Stimulated activated CD8-positive, alpha-beta memory T cell treated with anti-CD3 and anti-CD28 coated beads, Interleukin-15, amount 100 ng/mL, for 48 hours (primary cell): ENCODE measurements at regions not wholly inside any gene's neighbourhood (a gene's known extent, or its start where the extent isn't known, plus 50 kb on each side); places are given as distances from the start of the nearest gene placed in this dataset.

Source experiments
- DNase-seq, 2 donors: peaks; one replicate each; pipeline ENCODE4 v3.0.0-alpha.2; 2020; ENCODE audit warnings: low read depth in 2 of 2

DNA sequence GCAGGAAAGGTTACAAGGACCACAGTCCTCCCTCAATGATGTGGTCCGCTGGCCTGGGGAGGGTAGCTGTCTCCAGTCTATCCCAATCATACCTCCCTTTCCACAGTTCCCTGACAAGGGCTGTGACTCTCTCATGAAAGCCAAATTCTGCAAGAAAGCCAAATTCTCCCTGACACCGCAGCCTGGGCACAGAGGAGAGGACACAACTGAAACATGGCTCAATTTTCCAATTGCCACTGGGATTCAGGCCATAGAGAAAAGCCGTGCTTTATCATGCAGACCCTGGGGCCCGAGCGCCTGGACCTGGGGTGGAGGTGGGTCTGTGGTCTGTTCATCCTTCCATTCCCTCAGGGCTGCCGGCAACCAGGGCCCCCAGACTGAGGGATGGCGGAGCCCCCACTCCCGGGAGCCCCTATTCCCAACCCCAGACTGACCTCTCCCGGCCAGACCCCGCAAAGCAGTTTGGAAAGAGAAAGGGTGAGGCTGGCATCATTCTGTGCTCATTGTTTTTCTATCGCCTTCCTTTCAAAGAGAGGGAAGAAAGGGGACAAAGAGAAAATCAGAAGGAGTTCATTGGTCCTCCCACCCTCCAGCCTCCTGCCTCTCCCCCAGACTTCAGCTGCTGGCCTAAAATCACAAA is 239.5 kb downstream of the BUD13 start:
- no peak for DNase-seq

DNA sequence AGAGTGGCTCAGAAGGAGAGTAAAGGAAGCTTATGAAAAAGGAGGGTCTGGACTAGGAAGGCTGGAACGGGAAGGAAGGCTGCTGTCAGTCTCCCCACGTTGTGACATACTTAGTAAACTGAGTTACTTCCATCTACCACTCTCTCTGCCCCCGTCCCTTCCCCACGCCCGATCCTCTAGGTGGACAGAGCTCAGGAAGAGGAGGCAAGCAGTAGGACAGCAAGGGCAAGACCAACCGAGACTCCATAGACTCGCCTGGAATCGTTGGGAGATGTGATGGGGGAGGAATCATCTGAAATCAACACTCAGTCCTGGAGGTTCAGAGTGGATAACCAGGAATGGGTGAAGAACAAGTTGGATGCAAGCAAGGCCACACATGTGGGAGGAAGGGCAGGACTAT is 240.7 kb downstream of the BUD13 start:
- no peak for DNase-seq

DNA sequence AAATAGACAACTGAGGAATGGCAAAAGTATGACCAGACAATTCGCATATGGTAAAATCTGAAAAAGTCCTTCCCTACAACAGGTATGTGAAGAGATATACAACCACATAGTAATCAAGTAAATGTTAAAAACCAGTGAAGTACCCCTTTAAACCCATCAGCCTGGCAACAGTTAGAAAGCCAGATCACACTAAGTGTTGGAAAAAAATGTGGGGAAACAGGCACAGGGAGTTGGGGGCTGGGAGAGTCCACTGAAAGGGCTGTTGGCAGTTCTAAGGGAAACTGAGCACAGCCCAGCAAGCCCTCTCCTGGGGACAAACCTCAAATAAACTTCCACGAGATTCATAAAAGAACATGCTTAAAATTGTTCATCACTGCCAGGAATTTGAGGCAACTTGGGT is 242.1 kb downstream of the BUD13 start:
- no peak for DNase-seq

DNA sequence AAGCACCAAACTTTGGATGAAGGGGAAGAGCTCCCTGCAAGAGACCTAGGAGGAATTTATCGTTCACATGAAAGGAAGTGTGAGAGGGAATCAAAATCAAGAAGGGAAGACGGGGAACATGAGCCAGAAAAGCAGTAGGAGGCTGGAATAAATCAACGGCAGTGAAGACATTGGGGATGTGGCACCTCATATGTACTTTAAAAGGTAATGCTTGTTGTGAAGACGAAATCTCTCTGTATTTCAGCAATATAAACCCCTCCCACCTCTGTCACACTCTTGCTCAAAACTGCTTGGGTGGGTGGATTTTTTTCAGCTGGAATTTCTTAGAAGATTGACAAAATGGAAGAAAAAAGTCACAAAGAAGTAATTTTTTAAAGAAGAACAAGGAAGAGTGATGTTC is 243.5 kb downstream of the BUD13 start:
- DNase-seq, result no peak

DNA sequence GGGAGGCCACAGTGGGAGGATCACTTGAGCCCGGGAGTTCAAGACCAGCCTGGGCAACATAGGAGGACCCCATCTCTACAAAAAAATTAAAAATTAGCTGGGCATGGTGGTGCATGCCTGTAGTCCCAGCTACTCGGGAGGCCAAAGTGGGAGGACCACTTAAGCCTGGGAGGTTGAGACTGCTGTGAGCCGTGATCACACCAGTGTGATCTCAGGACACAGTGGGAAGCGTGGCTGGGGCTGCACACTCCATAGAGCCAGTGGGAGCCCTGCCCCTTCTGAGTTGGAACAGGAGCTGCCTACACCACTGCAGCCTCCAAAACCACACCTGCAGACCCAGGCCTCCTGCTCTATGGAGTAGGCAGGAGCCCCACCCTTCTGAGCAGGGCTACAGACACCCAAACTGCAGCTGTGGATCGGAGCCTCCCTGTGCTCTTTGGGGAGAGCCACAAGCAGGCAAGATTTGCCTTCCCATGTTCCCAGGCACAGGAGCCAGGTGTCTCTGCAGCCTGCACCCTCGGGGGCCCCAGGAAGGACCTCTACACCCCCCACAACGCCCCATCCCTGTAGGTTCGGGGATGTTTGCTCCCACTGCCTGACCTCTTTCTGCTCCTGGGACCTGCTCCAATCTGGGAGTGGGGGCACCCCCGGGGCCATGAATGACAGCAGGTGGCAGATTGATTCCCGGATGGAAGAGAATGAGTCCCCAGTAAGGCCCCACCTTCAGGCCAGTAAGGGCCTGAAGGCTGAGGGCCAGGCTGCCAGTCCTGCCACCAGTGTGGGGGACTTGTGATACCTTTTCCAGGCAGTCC is 245.4 kb downstream of the BUD13 start:
- no peak for DNase-seq

DNA sequence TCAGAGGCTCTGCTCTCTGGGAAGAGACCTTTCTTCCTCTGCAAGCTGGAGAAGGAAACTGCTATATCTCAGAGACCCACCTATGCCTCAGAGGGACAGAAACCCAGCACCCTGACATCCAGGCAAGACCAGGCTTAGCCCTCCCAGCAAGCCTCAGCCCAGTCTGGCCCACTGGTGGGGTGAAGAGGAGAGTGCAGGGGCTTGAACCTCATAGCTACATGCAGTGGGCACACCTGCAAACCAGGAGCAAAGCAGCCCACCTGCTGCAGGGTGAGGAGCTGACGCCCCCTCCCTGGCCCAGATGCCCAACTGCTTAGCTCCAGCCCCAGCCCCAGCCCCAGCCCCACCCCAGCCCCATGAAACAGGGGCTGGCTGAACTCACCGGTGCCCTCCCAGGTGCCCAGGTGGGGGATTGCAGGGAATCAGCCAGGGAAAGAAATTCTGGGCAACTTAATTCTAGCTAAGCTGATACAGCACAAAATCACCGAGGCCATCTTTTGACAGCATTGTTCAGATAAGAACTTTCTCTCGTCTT is 246.8 kb downstream of the BUD13 start:
- DNase-seq, result no peak

DNA sequence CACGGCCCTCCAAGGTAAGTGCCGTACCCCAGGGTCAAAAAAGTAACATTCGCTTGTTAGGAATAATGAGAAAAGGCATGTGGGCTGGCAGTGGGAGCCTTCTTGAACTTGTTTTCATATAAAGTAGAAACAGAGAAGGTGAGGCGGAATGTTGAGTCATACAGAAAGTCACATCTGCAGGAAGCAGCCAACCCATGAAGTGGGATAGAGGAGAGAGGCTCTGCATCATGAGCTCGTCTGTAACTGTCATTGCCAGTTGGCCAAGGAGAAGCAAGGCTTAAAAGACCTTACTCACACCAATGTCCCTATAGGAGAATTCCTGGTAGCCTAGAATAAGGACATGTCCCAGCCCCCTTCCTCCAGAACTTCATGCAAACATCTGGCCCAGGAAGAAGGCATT is 253.3 kb downstream of the BUD13 start:
- DNase-seq, result no peak

DNA sequence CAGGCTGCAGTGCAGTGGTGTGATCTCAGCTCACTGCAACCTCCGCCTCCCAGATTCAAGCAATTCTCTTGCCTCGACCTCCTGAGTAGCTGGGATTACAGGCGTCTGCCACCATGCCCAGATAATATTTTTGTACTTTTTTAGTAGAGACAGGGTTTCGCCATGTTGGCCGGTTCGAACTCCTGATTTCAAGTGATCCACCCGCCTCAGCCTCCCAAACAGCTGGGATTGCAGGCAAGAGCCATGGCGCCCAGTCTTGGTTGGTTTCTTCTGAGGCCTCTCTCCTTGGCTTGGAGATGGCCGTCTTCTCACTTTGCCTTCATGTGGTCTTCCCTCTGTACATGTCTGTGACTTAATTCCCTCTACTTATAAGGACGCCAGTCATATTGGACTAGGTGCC is 254.6 kb downstream of the BUD13 start:
- no peak for DNase-seq

DNA sequence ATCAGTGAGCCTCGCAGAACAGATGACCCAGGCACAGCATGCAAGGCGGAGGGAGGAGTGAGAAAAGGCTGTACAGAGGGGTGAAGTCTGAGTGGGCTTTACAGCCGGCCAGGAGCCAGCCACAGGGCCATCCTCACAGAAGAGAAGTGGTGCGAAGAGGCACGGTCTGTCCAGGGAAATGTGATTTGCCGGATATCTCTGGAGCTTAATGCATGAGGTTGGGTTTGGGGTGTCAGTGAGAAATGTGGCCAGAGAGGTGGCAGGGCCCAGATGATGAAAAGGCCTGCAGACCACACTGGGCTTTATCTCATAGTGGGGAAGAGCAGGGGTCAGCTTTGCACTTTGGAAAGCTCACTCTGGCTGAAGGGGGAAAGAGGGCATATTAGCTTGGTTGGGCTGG is 255.2 kb downstream of the BUD13 start:
- no peak for DNase-seq

DNA sequence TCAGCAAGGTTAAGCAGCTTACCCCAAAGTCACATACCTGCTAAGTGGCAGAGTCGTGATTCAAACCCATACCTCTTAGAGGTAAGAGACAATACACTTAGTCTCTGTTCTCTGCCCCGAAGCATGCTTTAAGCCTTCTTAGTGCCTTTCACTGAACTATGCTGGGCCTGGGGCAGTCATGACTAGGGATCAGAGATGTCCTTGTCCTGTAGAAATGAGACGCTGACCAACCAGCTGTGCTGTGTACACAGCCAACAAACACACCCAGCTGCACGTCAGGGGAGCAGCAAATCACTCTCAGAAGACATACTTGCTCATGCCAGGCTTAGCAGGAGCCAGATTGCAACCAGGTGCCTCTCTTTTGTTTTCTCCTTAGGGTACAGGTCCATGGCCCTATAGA is 255.7 kb downstream of the BUD13 start:
- DNase-seq, result no peak

DNA sequence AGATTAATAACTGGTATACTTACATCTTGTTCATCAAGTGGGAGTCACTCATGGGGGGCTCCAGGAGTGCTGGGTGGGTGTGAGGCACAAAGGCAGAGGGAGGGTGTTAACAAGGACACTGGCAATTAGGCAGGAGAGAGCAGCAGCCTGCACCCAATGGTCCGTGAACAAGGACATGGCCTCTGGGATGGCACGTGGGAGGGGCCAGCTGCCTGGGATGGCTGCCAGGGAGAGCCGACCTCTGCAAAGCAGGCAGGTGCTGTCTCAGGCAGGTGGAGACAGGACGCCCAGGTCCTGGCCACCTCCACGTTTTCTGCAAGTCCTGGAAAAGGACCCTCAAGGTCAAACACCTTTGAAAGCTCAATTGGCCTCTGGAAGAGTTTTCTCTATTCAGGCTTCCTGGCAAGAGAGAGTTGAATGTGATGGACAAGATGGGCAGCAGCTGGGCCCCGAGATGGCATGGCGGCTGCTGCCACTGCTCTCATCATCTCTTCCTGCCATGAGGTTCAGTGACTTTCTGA is 257.1 kb downstream of the BUD13 start:
- DNase-seq, result no peak

DNA sequence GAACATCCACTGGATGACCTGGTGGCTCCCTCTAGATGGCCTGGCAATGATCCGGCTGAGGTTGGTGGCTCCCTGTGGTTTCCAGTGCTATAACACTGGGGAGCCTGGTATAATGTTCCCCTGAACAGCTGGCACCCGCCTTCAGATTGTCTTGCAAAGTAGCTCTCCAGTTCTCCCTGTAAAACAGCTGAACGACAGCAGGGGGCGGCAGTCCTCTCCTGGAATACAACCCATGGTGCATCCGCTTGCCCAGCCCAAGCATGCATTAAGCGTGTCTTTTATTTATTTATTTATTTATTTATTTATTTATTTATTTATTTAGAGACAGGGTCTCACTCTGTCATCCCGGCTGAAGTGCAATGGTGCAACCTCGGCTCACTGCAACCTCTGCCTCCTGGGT is 258.9 kb downstream of the BUD13 start:
- DNase-seq, result no peak

DNA sequence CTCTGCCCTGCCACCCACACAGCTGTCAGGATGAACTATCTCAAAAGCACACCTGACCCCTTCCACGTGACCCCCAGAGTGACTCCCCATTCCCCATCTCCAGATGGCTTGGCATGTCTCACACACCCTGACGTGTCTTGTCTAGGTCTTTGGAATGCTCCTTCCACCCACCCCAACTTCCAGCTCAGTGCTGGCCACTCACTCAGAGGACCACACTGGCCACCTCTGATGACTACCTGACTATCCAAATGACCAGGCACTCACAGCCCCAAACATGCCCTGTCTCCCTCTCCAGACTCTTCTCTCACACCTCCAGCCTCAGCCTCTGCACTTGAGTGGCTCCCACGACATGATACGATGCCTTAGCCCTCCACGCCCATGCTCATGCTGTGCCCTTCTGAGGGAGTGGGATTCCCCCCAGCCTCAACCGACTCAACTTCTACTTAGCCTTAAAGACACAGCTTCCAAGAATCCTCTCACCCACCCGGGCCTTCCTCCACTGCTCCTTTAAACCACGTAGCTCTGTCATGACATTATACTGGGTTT is 259.4 kb downstream of the BUD13 start:
- DNase-seq, result no peak

DNA sequence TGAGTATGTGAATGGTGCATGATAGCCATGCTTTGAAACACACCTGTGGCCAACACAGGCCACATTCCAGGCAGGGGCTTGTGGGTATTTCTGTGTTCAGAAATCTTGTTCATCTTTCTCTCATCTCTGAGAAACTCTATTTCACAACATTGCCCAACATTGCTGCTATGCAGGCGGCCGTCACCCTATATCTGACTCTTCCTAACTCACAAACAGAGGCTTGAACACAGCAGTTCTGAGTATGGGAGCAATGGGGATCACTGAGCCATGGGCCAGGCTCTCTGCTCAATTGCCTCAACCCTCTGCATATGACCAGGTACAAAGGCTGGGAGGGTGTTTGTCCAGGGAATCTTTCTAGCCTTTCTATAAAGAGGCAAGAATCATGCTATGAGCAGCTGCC is 259.9 kb downstream of the BUD13 start:
- DNase-seq, result no peak

DNA sequence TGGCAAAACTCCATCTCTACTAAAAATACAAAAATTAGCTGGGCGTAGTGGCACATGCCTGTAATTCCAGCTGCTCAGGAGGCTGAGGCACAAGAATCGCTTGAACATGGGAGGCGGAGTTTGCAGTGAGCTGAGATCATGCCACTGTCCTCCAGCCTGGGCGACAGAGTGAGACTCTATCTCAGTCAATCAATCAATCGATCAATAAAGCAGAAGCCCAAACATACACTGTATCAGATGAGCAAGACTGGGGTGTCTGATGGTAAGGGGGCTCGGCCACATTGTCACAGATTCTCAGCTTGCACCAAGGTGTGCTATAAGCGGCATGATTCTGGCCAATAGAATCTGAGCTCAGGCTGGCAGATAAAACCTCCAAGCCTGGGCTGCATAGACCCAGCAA is 261.1 kb downstream of the BUD13 start:
- no peak for DNase-seq

DNA sequence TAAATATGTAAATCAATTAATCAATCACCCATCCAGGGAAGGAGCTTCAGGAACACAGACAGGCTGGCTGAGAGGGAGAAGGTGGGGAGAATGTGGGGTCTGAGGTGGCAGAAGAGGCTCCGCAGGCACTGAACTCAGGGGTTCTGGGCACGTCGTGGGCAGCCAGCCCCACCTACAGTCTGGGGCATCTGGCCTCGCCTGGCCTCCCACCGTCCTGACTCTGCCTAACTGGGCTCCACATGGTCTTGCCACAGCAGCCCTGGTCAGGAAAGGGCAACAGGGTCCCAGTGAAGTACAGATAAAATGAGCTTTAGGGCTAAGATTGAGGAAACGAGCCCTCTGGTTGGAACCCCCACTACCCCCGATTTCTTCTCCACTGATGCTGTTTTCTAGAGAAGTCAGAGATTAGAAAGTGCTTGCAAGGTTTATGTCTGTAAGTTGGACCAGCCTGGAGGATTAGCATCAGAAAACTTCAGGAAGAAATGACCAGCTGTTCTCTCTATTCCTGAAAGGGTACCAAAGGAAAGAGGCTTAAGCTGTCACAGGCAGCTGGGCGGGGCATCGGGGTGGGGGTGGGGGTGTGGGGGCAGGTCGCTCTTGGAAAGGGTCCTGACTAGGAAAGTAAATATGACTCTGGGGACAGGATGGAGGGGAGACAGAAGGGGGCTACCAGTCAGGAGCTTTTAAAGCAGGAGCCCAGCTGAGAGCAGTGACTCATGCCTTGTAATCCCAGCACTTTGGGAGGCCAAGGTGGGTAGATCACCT is 261.7 kb downstream of the BUD13 start:
- DNase-seq, result no peak

DNA sequence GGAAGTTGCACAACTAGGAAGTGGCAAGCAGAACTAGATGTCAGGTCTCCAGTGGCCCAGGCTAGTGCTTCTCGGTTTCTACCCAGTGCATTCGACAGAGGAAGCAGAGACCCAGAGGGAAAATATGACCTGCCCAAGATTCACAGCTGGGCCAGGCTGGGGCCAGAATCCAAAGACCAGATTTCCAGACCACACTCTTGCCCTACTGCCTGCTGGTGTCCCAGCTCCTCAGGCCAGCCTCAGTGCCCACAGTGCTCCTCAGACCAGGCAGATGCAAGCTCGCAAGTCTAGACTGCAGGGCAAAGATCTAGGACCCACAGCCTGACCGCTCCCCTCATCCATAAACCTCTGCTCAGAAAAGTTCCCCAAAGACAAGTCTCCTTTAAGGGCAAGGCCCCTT is 262.6 kb downstream of the BUD13 start:
- no peak for DNase-seq

DNA sequence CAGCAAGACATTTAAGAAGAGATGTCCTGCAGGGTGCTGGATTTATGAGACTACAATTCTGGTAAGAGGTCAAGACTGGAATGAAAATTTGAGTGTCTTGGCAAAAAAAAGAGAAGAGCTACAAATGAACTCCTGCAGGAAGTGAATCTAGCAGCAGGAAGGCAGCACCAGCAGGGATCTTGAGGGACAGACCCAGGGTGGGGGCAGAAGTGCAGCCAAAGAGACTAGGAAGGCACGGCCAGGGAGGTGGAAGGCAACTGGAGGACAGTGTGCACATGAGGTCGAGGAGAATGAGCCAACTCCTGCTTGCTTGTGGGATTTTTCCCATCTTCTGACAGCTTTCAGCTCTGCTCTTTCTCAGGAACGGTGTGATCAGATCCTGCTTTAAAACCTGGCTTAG is 263.2 kb downstream of the BUD13 start:
- DNase-seq, result no peak

DNA sequence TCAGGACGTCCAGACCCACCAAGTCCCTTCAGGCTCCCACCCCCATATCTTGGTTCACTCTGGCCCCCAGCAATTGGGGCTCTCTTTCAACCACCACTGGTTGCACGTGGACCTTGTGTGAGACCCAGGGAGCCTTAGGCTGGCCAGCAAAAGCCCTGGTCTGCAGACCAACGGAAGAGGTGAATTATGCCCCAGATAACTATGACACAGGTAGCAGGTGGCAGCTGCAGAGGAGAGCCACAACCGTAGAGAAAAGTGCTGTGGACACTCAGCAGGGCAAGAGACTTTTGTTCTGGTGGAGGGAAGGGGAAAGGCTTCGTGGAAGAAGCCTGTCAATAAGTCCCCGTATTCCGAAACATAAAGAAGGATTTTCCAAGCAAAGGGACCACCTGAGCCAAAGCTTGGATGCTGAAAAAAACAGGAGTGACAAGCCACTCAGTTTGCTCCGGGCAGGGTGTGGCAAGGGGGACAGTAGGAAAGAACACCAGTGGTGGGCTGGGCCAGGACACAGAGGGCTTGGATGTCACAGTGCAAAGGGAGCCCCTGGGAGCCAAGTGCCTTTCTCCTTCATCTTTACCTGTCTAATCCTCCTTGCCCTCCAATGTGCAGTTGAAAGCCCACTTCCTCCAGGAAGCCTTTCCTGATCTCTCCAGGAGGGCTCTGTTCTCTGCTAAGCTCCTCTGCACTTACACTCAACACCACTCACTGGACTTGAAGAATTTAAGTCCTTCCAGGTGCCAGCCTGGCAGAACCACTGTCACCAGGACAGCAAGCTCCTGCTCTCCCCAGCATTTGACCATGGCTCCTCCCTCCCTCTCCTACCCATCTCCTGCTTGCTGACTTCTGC is 264.7 kb downstream of the BUD13 start:
- no peak for DNase-seq

DNA sequence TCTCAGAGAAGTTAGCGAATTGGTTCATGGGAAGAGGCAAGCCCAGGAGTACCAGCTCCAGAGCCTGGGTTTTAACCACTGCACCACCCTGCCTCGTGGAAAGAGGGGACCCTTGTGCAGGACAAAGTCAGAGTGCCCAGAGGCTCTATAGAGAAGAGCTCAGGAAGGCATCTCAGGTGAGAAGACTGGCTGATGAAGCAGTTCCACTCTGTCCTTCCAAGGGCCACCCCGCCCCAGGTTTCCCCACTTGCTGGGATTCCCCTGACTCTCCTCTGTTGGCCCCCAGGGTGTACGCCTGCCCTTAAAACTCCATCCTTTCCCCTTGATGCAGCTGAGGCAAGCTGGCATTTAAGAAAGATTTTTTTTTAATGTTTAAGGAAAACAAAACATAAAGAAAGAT is 265.8 kb downstream of the BUD13 start:
- no peak for DNase-seq

DNA sequence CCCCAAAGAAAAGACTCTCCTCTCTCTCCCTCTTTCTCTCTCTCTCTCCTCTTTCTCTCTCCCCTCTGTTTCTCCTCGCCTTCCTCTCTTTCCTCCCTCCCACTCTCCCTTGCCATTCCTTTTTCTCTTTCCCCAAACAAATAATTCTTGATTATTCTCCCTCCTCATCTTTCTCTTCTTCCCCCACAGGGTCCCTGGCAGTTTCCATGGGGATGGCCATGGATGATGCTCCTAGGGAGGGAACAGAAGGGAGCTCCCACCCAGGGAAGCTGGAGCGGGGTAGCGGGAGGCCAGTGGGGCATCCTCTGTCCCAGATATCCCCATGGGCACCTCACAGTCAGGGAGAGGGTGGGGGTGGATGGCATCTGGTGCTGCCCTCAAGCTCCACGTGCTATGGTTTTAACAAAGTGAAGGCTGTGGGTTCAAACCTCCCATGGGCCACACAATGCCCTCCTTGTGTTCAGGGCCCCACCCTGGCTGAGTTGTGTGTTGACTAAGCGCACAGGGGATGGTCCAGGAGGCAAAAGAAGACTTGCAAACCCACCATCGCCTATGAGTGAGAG is 266.4 kb downstream of the BUD13 start:
- DNase-seq, result no peak
